ENCODE measurements at regions not wholly inside any gene's neighbourhood (a gene's known extent, or its start where the extent isn't known, plus 50 kb on each side); places are given as distances from the start of the nearest gene placed in this dataset.
"Not testable (repeated sequence)": the region's sequence is repeated elsewhere in the genome, so short reads cannot be mapped to it uniquely, and the experiment has no call there.

GRCh38 chr2:104975851-104976250, 62.0 kb upstream of the MRPS9 start:
- Mint-ChIP-seq H3K4me1 (ENCODE audit: unreplicated experiment) (no peaks in the 10 kb centered on the region), H3K4me3 (ENCODE audit: unreplicated experiment) (no peak overlapping the region), H3K9me3 (ENCODE audit: unreplicated experiment) (no peaks in the 10 kb centered on the region), H3K27me3 (ENCODE audit: unreplicated experiment) (peaks cover 2% of the 10 kb centered on the region), H3K27ac (ENCODE audit: unreplicated experiment) (no peak overlapping the region), H3K36me3 (ENCODE audit: unreplicated experiment) (no peaks in the 10 kb centered on the region)
- no peak for DNase-seq (ENCODE audit: extremely low spot score, unreplicated experiment)
- TF ChIP-seq CTCF (IDR thresholded peaks at IDR 0.05) = no peak

DNA sequence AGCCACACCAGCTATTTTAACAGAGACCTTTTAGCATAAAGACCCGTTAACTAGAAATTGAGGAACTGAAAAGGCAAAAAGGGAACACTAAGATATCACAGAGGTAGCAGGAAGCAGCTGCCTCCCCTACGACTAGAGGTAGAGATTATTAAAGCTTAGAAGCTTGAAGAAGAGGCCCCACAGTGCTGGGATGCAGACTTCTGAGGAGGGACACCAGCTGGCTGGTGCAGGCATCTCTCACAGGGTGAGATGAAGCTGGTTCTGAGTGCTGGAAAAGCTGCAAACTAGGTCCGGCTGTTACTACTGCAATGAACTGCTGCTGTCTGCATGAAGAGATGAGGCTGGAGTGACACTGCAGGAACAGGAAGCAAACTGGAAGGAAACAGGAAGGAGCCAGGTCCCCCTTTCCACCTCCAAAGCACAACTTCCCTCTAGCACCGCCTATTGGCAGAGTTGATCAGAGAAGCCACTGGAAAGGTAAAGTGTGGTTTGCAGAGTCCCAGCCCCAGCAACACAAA, 61.2 kb upstream of the MRPS9 start:
- Mint-ChIP-seq H3K27me3 (ENCODE audit: unreplicated experiment) (peaks cover 2% of the 10 kb centered on the region), H3K27ac (ENCODE audit: unreplicated experiment) (no peak overlapping the region), H3K4me1 (ENCODE audit: unreplicated experiment) (no peaks in the 10 kb centered on the region), H3K36me3 (ENCODE audit: unreplicated experiment) (no peaks in the 10 kb centered on the region), H3K4me3 (ENCODE audit: unreplicated experiment) (no peak overlapping the region), H3K9me3 (ENCODE audit: unreplicated experiment) (no peaks in the 10 kb centered on the region)
- no peak for DNase-seq (ENCODE audit: extremely low spot score, unreplicated experiment)
- no peak for TF ChIP-seq CTCF (IDR thresholded peaks at IDR 0.05)

DNA sequence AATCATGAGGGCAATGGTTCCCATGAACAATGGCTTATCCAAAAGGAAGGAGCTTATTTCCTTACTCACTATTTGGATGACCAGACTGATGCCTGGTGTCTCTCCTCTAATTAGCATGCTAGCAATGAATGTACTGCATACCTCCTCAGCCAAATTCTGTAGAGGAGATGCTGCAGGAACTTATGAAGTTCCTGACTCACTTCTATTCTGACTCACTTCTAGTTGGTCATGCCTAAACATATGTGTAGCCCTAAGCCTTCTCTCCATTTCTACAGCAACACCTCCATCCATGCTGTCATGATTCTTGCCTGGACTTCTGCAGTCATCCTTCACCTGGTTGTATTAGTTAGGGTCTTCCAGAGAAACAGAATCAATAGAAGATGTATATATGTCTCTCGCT, 59.9 kb upstream of the MRPS9 start:
- Mint-ChIP-seq H3K27ac (ENCODE audit: unreplicated experiment) (no peak overlapping the region), H3K4me3 (ENCODE audit: unreplicated experiment) (no peak overlapping the region), H3K9me3 (ENCODE audit: unreplicated experiment) (no peaks in the 10 kb centered on the region), H3K27me3 (ENCODE audit: unreplicated experiment) (no peaks in the 10 kb centered on the region), H3K36me3 (ENCODE audit: unreplicated experiment) (no peaks in the 10 kb centered on the region), H3K4me1 (ENCODE audit: unreplicated experiment) (no peaks in the 10 kb centered on the region)
- no peak for TF ChIP-seq CTCF (IDR thresholded peaks at IDR 0.05)
- no peak for DNase-seq (ENCODE audit: extremely low spot score, unreplicated experiment)

- not testable (repeated sequence) for H3K4me3 Mint-ChIP-seq (ENCODE audit: unreplicated experiment); H3K9me3 Mint-ChIP-seq (ENCODE audit: unreplicated experiment); H3K4me1 Mint-ChIP-seq (ENCODE audit: unreplicated experiment); H3K27ac Mint-ChIP-seq (ENCODE audit: unreplicated experiment); H3K36me3 Mint-ChIP-seq (ENCODE audit: unreplicated experiment); H3K27me3 Mint-ChIP-seq (ENCODE audit: unreplicated experiment); DNase-seq (ENCODE audit: extremely low spot score, unreplicated experiment)
Observed at GRCh38 chr2:104979786-104980185, 58.1 kb upstream of the MRPS9 start.

DNA sequence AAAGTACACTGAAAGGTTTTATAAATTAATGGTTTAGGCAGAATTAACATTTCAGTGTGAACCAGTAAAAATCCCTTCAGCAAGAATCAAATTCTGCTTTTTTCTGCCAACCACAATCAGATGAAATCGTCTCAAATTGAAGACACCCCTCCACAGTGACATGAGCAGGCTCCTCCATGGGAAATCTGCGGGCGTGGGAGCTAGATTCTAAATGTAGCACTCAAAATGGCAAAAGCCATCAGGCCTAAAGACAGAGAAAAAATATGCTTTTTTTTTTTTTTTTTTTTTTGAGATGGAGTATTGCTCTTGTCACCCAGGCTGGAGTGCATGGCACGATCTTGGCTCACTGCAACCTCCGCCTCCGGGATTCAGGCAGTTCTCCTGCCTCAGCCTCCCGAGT, 55.8 kb upstream of the MRPS9 start:
- Mint-ChIP-seq H3K27me3 (ENCODE audit: unreplicated experiment) (no peaks in the 10 kb centered on the region), H3K4me1 (ENCODE audit: unreplicated experiment) (no peaks in the 10 kb centered on the region), H3K4me3 (ENCODE audit: unreplicated experiment) (no peak overlapping the region), H3K36me3 (ENCODE audit: unreplicated experiment) (no peaks in the 10 kb centered on the region), H3K9me3 (ENCODE audit: unreplicated experiment) (peaks cover 5% of the 10 kb centered on the region), H3K27ac (ENCODE audit: unreplicated experiment) (no peak overlapping the region)
- TF ChIP-seq CTCF (IDR thresholded peaks at IDR 0.05) = no peak
- DNase-seq (ENCODE audit: extremely low spot score, unreplicated experiment) = no peak
